Smooth muscle cell (in vitro differentiated cells): ENCODE measurements at regions not wholly inside any gene's neighbourhood (a gene's known extent, or its start where the extent isn't known, plus 50 kb on each side); places are given as distances from the start of the nearest gene placed in this dataset.
"Not testable (repeated sequence)": the region's sequence is repeated elsewhere in the genome, so short reads cannot be mapped to it uniquely, and the experiment has no call there.

Experiments
- DNase-seq: peaks from one replicate; lab custom pipeline; 2025; ENCODE audit not compliant: unreplicated experiment; lab: John Stamatoyannopoulos, UW
- H2AFZ ChIP-seq: fragments of 200-600 bp; sonication (generic); 2 replicates; pipeline ENCODE4 v1.6.0; 2016; ENCODE audit warnings: antibody characterized with exemption, low read depth, mild to moderate bottlenecking
- H3F3A ChIP-seq: fragments of 200-600 bp; sonication (generic); 2 replicates; pipeline ENCODE4 v1.6.0; 2017; ENCODE audit warnings: antibody characterized with exemption, low read depth
- H3K27ac ChIP-seq: fragments of 200-600 bp; sonication (generic); 2 replicates; pipeline ENCODE4 v1.5.1; 2016; ENCODE audit warnings: low read depth, mild to moderate bottlenecking
- H3K27me3 ChIP-seq: fragments of 200-600 bp; sonication (generic); 2 replicates; pipeline ENCODE4 v1.6.1; 2016; ENCODE audit warnings: low read depth, mild to moderate bottlenecking
- H3K36me3 ChIP-seq: fragments of 200-600 bp; sonication (generic); 2 replicates; pipeline ENCODE4 v1.5.1; 2016; ENCODE audit warnings: low read depth
- H3K4me1 ChIP-seq: fragments of 200-600 bp; sonication (generic); 2 replicates; pipeline ENCODE4 v1.5.1; 2016; ENCODE audit warnings: low read depth
- H3K4me2 ChIP-seq: fragments of 200-600 bp; sonication (generic); 2 replicates; pipeline ENCODE4 v1.6.0; 2016; ENCODE audit warnings: mild to moderate bottlenecking
- H3K4me3 ChIP-seq: fragments of 200-600 bp; sonication (generic); 2 replicates; pipeline ENCODE4 v1.5.1; 2016; ENCODE audit warnings: mild to moderate bottlenecking
- H3K79me2 ChIP-seq: fragments of 200-600 bp; sonication (generic); 2 replicates; pipeline ENCODE4 v1.6.0; 2016; ENCODE audit warnings: low read depth, mild to moderate bottlenecking
- H3K9ac ChIP-seq: fragments of 200-600 bp; sonication (generic); 2 replicates; pipeline ENCODE4 v1.6.0; 2016; ENCODE audit warnings: low read depth
- H3K9me3 ChIP-seq: fragments of 200-600 bp; sonication (generic); replicated peaks from 2 replicates; pipeline ENCODE4 v1.5.1; 2016; ENCODE audit warnings: low read depth
- H4K20me1 ChIP-seq: fragments of 200-600 bp; sonication (generic); 2 replicates; pipeline ENCODE4 v1.6.0; 2016; ENCODE audit warnings: low read depth
- WGBS: methylation state at CpG from one replicate; pipeline ENCODE4 v1.1.7; 2016; ENCODE audit warnings: low lambda C conversion rate; 5-methylcytosine and 5-hydroxymethylcytosine counted together

- H3K4me2 ChIP-seq = not testable (repeated sequence)
- 94% methylated on average over 2 of the region's 2 CpGs for WGBS
Observed at GRCh38 chr1:121042882-121043281, 141.3 kb downstream of the FAM72B start.

GRCh38 chr1:121048293-121048752, 135.8 kb downstream of the FAM72B start:
- H3K36me3 ChIP-seq, H3K4me3 ChIP-seq, H3K79me2 ChIP-seq, H3F3A ChIP-seq, H3K4me2 ChIP-seq, H3K4me1 ChIP-seq, DNase-seq, H3K27ac ChIP-seq, H3K9me3 ChIP-seq, H2AFZ ChIP-seq, H3K9ac ChIP-seq, H4K20me1 ChIP-seq: not testable (repeated sequence)
- peaks cover 34% of the 10 kb centered on the region for H3K27me3 ChIP-seq
- WGBS = 17% methylated on average over 21 of the region's 21 CpGs

More at GRCh38 chr1:121042882-121043281, 141.3 kb downstream of the FAM72B start:
- H3K27ac ChIP-seq, H3K9ac ChIP-seq, H3K4me3 ChIP-seq, H3F3A ChIP-seq, H2AFZ ChIP-seq, H3K79me2 ChIP-seq, H3K27me3 ChIP-seq, H3K9me3 ChIP-seq, H3K36me3 ChIP-seq, H4K20me1 ChIP-seq, DNase-seq, H3K4me1 ChIP-seq: not testable (repeated sequence)

- H3F3A ChIP-seq, H3K4me1 ChIP-seq, H3K9ac ChIP-seq, H3K4me2 ChIP-seq, H3K27ac ChIP-seq, H2AFZ ChIP-seq, H3K4me3 ChIP-seq, H3K36me3 ChIP-seq, H3K79me2 ChIP-seq, DNase-seq, H4K20me1 ChIP-seq, H3K9me3 ChIP-seq: not testable (repeated sequence)
- 44% methylated on average over 8 of the region's 13 CpGs for WGBS
- peaks cover 34% of the 10 kb centered on the region for H3K27me3 ChIP-seq
Observed at GRCh38 chr1:121048769-121049443, 135.2 kb downstream of the FAM72B start.

- not testable (repeated sequence) for H3K9ac ChIP-seq, H3K27ac ChIP-seq, H3K9me3 ChIP-seq, H3K4me3 ChIP-seq, H2AFZ ChIP-seq, H3K4me2 ChIP-seq, H3F3A ChIP-seq, H3K36me3 ChIP-seq, H3K4me1 ChIP-seq, DNase-seq, H4K20me1 ChIP-seq, H3K79me2 ChIP-seq
- 91% methylated on average over 5 of the region's 5 CpGs for WGBS
- H3K27me3 ChIP-seq = peaks cover 34% of the 10 kb centered on the region
Observed at GRCh38 chr1:121050097-121050496, 134.0 kb downstream of the FAM72B start.

GRCh38 chr1:121051161-121051790, 132.9 kb downstream of the FAM72B start:
- WGBS = 13% methylated on average over 21 of the region's 40 CpGs
- H3K4me1 ChIP-seq, H3K36me3 ChIP-seq, H3K9me3 ChIP-seq, H3K9ac ChIP-seq, H3K4me2 ChIP-seq, H3K4me3 ChIP-seq, H2AFZ ChIP-seq, H3F3A ChIP-seq, DNase-seq, H4K20me1 ChIP-seq, H3K79me2 ChIP-seq, H3K27ac ChIP-seq: not testable (repeated sequence)
- peaks cover 34% of the 10 kb centered on the region for H3K27me3 ChIP-seq

- not testable (repeated sequence) for H3K79me2 ChIP-seq, H3K27ac ChIP-seq, H3K4me1 ChIP-seq, H3K4me3 ChIP-seq, H3F3A ChIP-seq, H3K36me3 ChIP-seq, DNase-seq, H3K9ac ChIP-seq, H2AFZ ChIP-seq, H3K9me3 ChIP-seq, H4K20me1 ChIP-seq
- Histone ChIP-seq H3K27me3 (peaks cover 34% of the 10 kb centered on the region), H3K4me2 (peak overlapping the region; percentile 12)
- WGBS = 9% methylated on average over 23 of the region's 34 CpGs
Observed at GRCh38 chr1:121052081-121052660, 132.0 kb downstream of the FAM72B start.

GRCh38 chr1:121054928-121055327, 129.2 kb downstream of the FAM72B start:
- not testable (repeated sequence) for H4K20me1 ChIP-seq, DNase-seq, H3K27ac ChIP-seq, H3F3A ChIP-seq, H3K36me3 ChIP-seq, H3K4me2 ChIP-seq, H3K9me3 ChIP-seq, H3K79me2 ChIP-seq, H3K9ac ChIP-seq, H3K4me1 ChIP-seq, H2AFZ ChIP-seq, H3K4me3 ChIP-seq
- WGBS = 67% methylated on average over 1 of the region's 1 CpG
- peaks cover 26% of the 10 kb centered on the region for H3K27me3 ChIP-seq

- H2AFZ ChIP-seq, H3F3A ChIP-seq, H3K4me1 ChIP-seq, H3K36me3 ChIP-seq, H3K4me3 ChIP-seq, DNase-seq, H3K9ac ChIP-seq, H3K4me2 ChIP-seq, H3K9me3 ChIP-seq, H3K27me3 ChIP-seq, H4K20me1 ChIP-seq, H3K79me2 ChIP-seq, H3K27ac ChIP-seq: not testable (repeated sequence)
- 64% methylated on average over 1 of the region's 1 CpG for WGBS
Observed at GRCh38 chr1:121066925-121067324, 117.2 kb downstream of the FAM72B start.
